IPS DF 6.9 (cell line): ENCODE measurements at regions not wholly inside any gene's neighbourhood (a gene's known extent, or its start where the extent isn't known, plus 50 kb on each side); places are given as distances from the start of the nearest gene placed in this dataset.
"Not testable (repeated sequence)": the region's sequence is repeated elsewhere in the genome, so short reads cannot be mapped to it uniquely, and the experiment has no call there.

Experiments
- DNase-seq: peaks from one replicate; pipeline ENCODE4 v3.0.0-alpha.2; 2013; ENCODE audit warnings: low read depth, low spot score
- H3K27ac ChIP-seq: one replicate; pipeline ENCODE4 v1.5.1; 2013; ENCODE audit warnings: low read length, control low read depth
- H3K27me3 ChIP-seq: 2 replicates; pipeline ENCODE4 v1.6.1; 2013; ENCODE audit warnings: mild to moderate bottlenecking, low read length; ENCODE audit not compliant: control insufficient read depth, insufficient read depth
- H3K36me3 ChIP-seq: 2 replicates; pipeline ENCODE4 v1.6.1; 2013; ENCODE audit warnings: low read length; ENCODE audit not compliant: control insufficient read depth, insufficient read depth
- H3K4me1 ChIP-seq: 2 replicates; pipeline ENCODE4 v1.6.1; 2013; ENCODE audit warnings: low read length; ENCODE audit not compliant: control insufficient read depth, insufficient read depth
- H3K4me3 ChIP-seq: 2 replicates; pipeline ENCODE4 v1.5.1; 2013; ENCODE audit warnings: mild to moderate bottlenecking, low read length
- H3K9me3 ChIP-seq: 2 replicates; pipeline ENCODE4 v1.6.1; 2013; ENCODE audit warnings: low read length, inconsistent platforms; ENCODE audit not compliant: control insufficient read depth, insufficient read depth
- WGBS: extraction: QIAGEN DNeasy Blood & Tissue Kit; methylation state at CpG from one replicate; pipeline ENCODE4 v1.1.7; 2013; ENCODE audit warnings: mixed read lengths, missing lambda C conversion rate; ENCODE audit not compliant: insufficient read length, insufficient coverage; 5-methylcytosine and 5-hydroxymethylcytosine counted together

DNA sequence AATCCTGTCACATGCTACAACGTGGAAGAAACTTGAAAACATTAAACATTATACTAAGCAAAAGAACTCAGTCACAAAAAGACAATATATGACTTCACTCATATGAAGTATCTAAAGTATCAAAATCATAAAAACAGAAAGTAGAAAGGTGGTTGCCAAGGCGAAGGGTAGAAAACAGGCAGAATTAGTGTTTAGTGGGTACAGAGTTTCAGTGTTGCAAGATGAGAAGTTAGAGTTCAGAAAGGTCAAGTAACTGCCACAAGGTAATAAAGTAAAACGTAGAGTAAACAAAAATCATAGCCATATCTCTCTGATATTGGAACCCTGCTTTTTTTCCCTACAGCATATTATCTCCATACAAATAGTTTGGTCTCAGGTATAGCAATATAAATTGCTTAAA lies 223.8 kb upstream of the FSCB start:
- no peaks in the 10 kb centered on the region for H3K27me3 ChIP-seq
- DNase-seq = no peak
- no peaks in the 10 kb centered on the region for H3K36me3 ChIP-seq
- H3K4me1 ChIP-seq = no peaks in the 10 kb centered on the region
- H3K4me3 ChIP-seq = no peak overlapping the region
- no peaks in the 10 kb centered on the region for H3K9me3 ChIP-seq
- no CpG with 5 or more reads among the region's 3 CpGs for WGBS
- H3K27ac ChIP-seq = no peak overlapping the region

DNA sequence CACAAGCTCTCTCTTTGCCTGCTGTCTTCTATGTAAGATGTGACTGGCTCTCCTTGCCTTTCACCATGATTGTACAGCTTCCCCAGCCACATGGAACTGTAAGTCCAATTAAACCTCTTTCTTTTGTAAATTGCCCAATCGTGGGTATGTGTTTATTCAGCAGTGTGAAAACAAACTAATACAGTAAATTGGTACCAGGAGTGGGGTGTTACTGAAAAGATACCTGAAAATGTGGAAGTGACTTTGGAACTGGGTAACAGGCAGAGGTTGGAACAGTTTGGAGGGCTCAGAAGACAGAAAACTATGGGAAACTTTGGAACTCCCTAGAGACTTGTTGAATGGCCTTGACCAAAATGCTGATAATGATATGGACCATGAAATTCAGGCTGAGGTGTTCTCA lies 214.3 kb upstream of the FSCB start:
- DNase-seq, H3K27ac ChIP-seq, H3K4me3 ChIP-seq, H3K36me3 ChIP-seq, H3K27me3 ChIP-seq, H3K9me3 ChIP-seq, H3K4me1 ChIP-seq: not testable (repeated sequence)
- WGBS = no CpG with 5 or more reads among the region's 1 CpG

DNA sequence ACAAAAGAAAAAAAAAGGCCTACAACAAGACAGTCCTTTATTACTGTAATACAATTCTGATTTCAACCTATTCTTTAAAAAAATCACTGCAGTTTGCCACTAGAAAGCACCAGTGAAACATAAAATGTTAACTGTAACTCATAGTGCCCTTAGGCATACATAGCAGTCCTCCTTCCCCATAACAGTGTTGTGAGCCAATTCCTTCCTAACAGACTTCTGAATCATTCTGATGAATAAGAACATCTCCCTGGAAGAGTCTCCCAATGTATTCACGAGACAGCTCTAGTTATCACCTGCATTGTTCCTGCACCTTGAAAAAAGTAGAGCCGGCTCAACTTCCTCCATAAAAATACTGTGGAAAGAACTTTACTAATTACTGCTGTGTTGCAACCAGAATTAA lies 213.6 kb upstream of the FSCB start:
- Histone ChIP-seq H3K4me3 (no peak overlapping the region), H3K27me3 (no peaks in the 10 kb centered on the region), H3K27ac (no peak overlapping the region), H3K4me1 (no peaks in the 10 kb centered on the region), H3K36me3 (no peaks in the 10 kb centered on the region), H3K9me3 (no peaks in the 10 kb centered on the region)
- no peak for DNase-seq
- no CpG with 5 or more reads among the region's 2 CpGs for WGBS

DNA sequence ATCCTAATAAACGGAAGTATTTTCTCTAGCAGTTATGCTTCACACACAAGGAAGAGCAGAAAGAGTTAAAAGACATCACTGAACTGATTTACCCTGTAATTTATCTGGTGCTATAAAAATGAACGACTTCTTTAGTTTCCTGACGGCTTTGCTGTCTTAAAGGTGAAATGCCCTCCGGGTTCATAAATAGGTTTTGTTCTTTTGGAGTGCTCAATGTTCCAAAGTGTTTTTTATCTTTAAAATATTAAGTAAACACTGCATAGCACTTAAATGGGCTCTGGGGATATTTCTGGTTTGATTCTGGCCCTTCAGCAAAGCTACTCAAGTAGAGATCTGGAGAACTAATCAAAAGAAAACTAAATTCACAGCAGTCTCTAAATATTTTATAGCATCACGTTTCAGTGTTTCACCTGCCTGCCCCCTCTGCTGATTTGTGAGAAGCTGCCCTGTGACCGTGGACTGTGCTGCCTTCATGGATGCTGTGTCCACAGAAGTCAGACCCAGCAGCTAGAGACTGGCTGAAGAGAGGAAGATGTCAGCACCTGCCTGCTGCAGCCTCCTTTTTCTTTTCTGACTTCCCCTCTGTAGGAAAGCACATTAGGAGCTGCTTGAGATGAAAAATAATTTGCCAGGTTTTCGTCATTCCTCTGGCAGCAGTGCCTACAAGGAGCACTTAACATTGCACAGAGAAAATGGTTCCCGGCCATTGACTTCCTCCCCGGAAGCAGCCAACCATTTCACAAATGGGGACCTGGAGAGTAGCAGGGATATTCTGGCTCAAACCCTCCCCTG lies 205.1 kb upstream of the FSCB start:
- Histone ChIP-seq H3K27ac (no peak overlapping the region), H3K27me3 (no peaks in the 10 kb centered on the region), H3K9me3 (no peaks in the 10 kb centered on the region), H3K4me3 (no peak overlapping the region), H3K4me1 (no peaks in the 10 kb centered on the region), H3K36me3 (no peaks in the 10 kb centered on the region)
- no peak for DNase-seq
- WGBS = no CpG with 5 or more reads among the region's 9 CpGs

DNA sequence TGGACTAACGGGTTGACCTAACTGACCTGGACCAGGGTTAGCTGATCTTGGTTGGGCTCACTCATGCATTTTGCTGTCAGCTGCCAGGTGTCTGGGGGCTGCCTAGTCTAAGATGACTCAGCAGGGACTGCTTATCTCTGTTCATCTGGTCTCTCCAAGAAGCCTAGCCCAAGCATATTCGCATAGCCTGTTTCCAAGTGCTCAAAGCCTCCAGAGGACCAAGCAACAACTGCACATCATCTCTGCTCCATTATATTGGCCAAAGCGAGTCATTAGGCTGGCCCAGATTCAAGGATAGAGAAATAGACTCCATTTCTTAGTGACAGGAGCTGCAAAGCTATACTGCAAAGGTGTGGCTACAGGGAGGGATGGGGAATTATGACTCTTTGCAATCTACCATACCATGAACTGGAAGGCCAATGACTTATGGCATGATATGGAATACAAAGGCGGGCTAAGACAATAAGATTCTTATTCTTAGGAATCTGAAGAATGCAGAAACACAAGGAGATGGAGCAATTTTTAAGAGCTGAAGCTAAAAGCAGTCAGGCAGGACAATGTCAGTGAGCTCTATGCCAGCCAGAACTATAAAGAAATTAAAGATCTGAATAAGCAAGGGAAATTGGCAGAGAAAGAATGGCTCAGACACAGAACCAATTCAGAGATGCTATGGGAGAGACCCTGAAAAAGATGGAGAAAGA lies 194.6 kb upstream of the FSCB start:
- WGBS = no CpG with 5 or more reads among the region's 4 CpGs
- H3K27ac ChIP-seq = no peak overlapping the region
- DNase-seq = no peak

DNA sequence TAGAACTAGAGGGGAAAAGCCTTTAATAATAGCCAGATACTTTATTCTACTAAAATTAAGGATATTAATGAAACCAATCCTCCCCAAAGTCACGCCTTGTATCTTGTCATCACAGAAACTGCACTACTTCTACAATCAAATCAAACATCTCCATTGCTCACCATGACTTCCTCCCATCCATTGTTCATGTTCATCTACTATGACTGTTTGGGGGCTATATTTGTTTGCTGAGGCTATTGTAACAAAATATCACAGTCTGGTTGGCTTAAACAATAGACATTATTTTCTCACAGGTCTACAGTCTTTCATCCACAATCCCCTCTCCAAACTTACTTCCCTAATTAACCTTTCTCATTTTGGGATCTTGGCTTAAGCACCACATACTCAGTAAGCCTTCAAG lies 193.6 kb upstream of the FSCB start:
- H3K36me3 ChIP-seq = no peaks in the 10 kb centered on the region
- no peak overlapping the region for H3K4me3 ChIP-seq
- H3K4me1 ChIP-seq = no peaks in the 10 kb centered on the region
- H3K27me3 ChIP-seq = no peaks in the 10 kb centered on the region
- H3K27ac ChIP-seq = no peak overlapping the region
- no peaks in the 10 kb centered on the region for H3K9me3 ChIP-seq
- DNase-seq = no peak
- WGBS = no CpG with 5 or more reads among the region's 1 CpG

More for the DNA sequence above, 194.6 kb upstream of the FSCB start:
- H3K27me3 ChIP-seq = no peaks in the 10 kb centered on the region
- H3K4me3 ChIP-seq = no peak overlapping the region
- H3K4me1 ChIP-seq = no peaks in the 10 kb centered on the region
- H3K9me3 ChIP-seq = no peaks in the 10 kb centered on the region
- no peaks in the 10 kb centered on the region for H3K36me3 ChIP-seq

DNA sequence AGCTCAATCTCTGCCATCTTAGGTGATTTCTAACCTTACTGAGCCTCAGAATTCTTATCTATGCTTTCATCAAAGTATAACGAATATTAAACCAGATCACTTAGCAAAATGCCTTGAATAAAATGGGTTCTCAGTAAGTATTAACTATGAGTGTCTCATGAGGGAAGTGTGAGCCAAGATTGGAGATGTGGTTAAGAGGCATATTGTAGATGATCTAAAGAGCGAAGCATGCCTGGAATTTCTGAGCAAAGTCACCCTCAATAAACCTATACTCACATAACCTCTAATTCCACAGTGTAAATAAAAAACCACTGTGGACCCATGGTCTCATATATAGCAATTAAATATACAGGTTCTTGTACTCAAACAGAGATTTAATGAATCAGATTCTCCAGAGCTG lies 193.1 kb upstream of the FSCB start:
- no peak overlapping the region for H3K4me3 ChIP-seq
- H3K9me3 ChIP-seq = no peaks in the 10 kb centered on the region
- no peaks in the 10 kb centered on the region for H3K36me3 ChIP-seq
- H3K27ac ChIP-seq = no peak overlapping the region
- WGBS = no CpG with 5 or more reads among the region's 2 CpGs
- H3K27me3 ChIP-seq = no peaks in the 10 kb centered on the region
- H3K4me1 ChIP-seq = no peaks in the 10 kb centered on the region
- DNase-seq = no peak

DNA sequence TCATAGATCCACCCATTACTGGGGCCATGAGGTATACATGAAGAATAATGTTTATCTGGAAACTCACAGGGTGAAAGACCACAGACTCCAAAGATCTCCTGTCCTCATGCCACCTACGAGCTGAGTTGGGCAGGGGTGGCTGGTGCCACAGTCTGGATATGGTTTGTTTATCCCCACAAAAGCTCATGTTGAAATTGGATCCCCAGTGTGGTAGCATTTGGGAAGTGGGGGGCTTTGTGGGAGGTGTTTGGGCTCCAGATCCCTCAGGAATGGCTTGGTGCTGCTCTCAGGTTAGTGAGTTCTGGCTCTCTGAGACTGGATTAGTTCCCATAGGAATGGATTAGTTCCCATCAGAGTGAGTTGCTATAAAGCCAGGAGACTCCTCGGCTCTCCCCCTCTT lies 192.3 kb upstream of the FSCB start:
- no peaks in the 10 kb centered on the region for H3K36me3 ChIP-seq
- no peak overlapping the region for H3K27ac ChIP-seq
- no peak overlapping the region for H3K4me3 ChIP-seq
- DNase-seq = no peak
- H3K27me3 ChIP-seq = no peaks in the 10 kb centered on the region
- no CpG with 5 or more reads among the region's 2 CpGs for WGBS
- H3K4me1 ChIP-seq = no peaks in the 10 kb centered on the region
- H3K9me3 ChIP-seq = no peaks in the 10 kb centered on the region

DNA sequence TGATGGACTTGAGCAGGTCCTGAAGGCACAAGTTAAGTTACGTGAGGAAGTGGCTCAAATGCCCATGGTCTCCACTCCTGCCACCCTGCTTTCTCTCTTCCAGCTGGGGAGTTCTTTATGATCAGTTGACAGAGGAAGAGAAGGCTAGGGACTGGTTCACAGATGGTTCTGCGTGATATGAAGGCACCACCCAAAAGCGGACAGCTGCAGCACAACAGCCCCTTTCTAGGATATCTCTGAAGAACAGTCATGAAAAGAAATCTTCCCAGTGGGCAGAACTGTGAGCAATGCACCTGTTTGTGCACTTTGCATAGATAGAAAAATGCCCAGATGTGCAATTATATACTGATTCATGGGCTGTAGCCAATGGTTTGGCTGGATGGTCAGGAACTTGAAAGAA lies 162.4 kb upstream of the FSCB start:
- Histone ChIP-seq H3K27me3 (no peaks in the 10 kb centered on the region), H3K9me3 (no peaks in the 10 kb centered on the region; the same call in 1 of the 2 replicates), H3K4me1 (no peaks in the 10 kb centered on the region), H3K4me3 (no peak overlapping the region), H3K27ac (no peak overlapping the region), H3K36me3 (no peaks in the 10 kb centered on the region)
- no CpG with 5 or more reads among the region's 3 CpGs for WGBS
- no peak for DNase-seq

DNA sequence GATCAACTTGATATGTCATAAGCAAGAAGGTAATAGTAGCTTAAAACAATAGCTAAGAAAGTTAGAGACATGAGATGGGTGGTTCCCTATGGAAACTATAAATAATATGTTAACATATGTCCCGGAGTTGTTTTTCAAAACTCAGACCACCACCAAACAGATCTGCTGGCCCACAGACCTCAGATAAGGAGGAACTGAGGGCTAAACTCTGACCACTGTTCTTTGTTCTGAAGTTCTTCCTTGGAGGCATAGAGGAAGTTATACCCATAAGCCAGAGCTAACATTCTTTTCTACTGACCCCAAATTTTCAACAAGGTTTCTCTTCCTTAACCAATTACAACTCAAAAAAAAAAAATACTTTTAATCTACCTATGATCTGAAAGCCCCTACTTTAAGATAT lies 156.1 kb upstream of the FSCB start:
- no peaks in the 10 kb centered on the region for H3K36me3 ChIP-seq
- H3K27ac ChIP-seq = no peak overlapping the region
- H3K9me3 ChIP-seq = no peaks in the 10 kb centered on the region
- H3K27me3 ChIP-seq = no peaks in the 10 kb centered on the region
- no peaks in the 10 kb centered on the region for H3K4me1 ChIP-seq
- no peak overlapping the region for H3K4me3 ChIP-seq
- DNase-seq = no peak
- WGBS = no CpG with 5 or more reads among the region's 1 CpG
